HG03196 (cell line): ENCODE measurements at regions not wholly inside any gene's neighbourhood (a gene's known extent, or its start where the extent isn't known, plus 50 kb on each side); places are given as distances from the start of the nearest gene placed in this dataset.
"Not testable (repeated sequence)": the region's sequence is repeated elsewhere in the genome, so short reads cannot be mapped to it uniquely, and the experiment has no call there.

Source experiments
- ATAC-seq: cut with Tn5 transposase; IDR thresholded peaks from one replicate; pipeline ENCODE4 v1.9.1; 2021; ENCODE audit not compliant: unreplicated experiment

DNA sequence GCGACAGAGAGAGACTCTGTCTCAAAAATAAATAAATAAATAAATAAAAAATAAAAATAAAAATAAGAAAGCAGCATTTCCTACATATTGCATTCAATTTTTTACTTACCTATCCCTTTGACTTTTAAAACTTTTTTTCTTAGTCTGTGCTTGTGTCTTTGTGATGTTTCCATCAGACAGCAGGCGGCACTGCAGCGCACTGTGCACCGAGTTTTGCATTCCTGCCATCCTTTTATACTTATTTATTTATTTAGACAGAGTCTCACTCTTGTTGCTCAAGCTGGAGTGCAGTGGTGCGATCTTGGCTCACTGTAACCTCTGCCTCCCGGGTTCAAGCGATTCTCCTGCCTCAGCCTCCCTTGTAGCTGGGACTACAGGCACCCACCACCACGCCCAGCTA lies 203.9 kb downstream of the SPATA31A1 start:
- ATAC-seq = not testable (repeated sequence)

DNA sequence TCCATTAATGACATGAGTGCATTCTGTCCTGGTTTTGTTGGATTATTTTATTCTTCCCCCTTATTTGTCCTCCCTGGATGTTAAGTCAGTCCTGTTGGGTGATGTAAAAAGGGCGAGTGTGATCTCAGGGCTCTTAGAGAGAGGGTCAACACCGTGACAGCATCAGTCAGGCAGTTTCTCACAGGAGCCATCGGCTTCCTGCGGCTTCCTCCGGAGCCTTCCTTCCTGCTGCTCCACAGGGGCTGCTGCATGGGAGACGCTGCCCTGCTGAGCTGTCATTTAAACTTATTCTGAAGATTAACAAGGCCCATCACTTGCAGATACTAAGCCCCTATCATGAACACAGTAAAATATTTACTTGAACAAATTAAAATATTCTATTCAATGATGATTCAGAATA lies 211.3 kb downstream of the SPATA31A1 start:
- ATAC-seq = not testable (repeated sequence)

DNA sequence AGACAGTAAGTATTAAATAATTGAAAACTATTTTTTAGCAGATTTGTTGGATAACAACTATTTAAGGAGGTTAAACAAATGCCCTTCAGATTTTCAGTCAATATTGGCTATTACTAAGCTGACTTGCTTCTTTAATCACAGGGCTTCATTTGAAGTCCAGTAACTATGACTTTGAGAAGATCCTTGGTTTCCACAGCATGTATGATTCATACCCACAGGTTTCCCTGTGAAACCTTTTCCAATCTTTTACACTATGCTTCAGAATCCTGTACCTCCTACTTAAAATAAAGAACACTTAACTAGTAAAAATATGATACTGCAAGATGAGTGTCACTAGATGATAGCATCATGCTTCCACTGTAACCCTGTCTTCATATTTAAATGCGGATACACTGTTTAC lies 211.9 kb downstream of the SPATA31A1 start:
- not testable (repeated sequence) for ATAC-seq

DNA sequence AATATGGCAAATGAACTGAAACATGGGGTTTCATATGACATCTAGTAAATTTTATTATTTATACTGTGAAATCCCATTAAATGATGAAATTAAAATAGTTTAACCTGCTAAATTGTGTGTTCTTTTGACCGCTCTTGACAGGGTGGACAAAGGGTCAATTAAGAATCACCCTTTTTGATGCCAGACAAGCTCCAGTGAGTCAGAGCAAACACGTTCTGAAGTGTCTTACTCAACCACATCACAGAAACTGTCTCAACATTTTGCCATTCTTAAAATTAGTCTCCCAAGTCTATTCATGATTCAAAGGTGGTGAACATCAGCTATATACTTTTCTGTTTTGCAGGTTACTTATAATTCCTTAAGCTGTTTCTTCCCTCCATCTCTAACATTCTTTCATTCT lies 213.4 kb downstream of the SPATA31A1 start:
- ATAC-seq = not testable (repeated sequence)

DNA sequence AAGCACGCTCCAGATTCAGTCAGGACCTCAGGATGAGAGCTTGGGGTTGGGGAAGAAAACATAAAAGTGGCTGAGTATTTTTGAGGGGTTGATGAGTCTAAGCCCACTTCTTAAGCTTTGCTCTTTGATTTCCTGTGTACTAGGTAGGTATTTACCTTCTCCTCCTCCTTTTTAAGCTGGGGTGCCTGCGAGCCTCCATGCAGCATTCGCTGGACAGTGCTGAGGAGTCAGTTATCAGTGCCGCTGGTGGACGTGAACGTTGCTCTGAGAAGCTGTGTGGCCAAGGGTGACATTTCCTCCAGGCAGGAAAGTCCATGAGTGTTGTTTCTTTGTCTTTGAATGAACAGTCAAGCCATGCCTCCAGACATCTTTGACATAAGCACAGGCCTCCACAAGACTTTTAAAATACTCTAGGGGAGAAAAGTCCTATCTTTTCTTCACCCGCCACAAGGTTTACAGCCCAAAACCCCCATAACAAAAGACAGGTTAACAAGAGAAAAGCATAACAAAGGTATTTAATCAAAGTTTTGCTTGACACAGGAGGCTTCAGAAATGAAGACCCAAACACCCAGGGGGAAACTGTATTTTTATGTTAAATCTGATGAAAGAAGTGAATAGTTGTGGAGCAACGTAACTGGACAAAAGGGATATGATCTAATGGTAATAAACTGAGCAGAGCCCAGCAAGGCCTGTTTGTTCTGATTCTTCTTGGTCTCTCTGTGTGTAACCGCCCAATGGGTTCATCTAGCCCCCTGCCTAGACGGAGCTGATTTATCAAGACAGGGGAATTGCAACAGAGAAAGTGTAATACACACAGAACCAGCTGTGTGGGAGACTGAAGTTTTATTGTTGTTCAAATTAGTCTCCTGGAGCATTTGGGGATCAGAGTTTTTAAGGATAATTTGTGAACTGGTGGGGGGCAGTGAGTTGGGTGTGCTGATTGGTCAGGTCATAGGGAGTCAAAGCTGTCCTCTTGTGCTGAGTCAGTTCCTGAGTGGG lies 217.9 kb downstream of the SPATA31A1 start:
- not testable (repeated sequence) for ATAC-seq

DNA sequence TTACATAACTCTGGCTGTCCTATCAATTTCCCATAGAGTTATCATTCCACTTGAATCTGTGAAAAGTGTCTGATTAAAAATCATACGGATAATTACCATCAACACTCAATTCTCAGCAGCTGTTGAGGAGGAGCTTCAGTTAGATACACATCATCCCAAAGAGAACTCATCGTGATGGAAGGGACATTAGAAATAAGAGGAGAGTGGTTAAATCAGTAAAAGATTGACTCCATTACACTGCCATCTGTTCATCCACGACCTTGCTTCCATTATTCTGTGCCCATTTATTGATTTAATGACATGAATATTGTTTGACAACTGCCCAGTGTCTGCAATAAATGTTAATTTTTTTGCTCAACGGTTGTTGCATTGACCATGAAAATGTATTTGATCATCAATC lies 223.5 kb downstream of the SPATA31A1 start:
- ATAC-seq = not testable (repeated sequence)

DNA sequence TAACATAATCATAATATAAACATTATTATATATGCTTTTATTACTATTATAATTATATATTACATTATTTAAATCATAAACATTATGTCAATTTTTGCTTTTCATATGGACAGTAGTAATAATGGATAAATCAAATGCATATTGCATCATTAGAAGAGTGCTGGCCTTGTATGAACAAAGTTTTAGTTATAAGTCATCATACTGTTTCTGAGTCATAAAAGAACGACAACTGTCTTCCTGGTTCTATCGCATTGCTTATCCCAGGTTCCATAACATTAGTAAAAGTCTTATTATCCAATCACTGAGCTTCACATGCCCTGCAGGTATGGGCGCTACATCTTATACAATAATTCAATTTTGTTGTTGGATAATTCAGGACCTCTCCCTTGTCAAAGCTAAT lies 225.8 kb downstream of the SPATA31A1 start:
- ATAC-seq = not testable (repeated sequence)

DNA sequence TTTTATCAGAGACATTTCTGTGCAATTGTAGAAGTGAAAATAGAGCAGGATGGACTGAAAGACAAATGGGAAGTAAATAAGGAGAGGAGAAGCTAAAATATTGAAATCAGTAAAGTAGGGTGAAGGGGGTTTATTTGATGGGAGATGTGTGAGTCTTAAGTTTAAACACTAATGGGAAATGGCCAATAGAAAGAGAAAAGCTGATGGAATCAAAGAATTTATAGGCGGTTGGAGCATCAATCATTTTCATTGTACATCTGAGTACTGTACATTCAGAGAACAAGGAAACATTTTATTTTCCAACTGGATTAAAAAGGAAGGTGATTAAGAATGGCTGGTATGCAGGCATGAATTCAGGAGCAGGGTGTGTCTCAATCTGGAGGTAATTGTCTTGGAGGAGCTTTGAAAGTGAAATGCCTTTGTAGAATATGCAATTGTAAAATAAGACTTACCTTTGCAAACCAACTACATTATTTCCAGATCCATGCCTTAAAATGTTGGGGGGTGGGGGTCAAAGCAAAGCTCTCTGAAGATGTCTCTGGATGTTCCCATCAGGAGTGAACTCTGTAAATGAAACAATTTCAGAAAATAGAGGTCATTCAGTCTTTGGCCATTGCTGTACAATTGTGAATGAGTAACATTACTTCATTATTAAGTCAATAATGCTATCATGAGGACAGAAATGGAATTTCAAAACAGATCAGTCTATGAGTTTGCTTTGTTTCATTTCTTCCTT lies 227.4 kb downstream of the SPATA31A1 start:
- ATAC-seq = not testable (repeated sequence)

DNA sequence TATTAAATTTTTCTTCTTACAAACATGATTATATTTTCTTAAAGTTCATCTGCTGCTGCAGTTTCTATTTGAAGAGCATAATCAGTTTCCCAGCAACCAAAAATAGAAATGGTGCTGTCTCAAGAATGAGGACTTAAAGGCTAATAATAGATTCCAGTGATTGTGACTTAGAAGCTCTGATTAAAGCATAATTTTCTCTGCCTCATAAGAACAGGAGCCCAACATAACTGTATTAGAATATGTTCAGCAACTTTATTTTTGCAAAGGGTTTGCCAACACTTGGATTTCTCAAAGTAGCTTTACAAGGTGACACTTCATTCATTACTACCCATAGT lies 227.9 kb downstream of the SPATA31A1 start:
- not testable (repeated sequence) for ATAC-seq

DNA sequence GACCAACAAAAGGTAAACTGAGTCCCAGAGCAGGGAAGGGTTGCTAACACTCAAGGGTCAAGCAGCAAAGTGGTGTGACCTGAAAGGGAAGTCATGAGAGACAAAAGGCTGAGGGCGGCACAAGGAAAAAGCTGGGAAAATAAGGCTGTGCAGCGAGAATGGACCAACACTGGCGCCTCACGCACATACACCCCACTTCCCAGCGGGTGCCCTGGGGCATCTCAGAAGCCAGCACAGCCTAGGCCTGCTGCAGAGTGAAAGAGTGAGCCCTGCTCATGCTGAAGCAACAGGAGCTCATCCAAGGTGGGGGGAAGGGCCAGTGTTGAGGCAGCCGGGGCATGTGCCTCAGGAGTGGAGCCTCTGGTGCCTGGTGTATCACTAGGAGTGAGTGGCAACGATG lies 229.8 kb downstream of the SPATA31A1 start:
- ATAC-seq = not testable (repeated sequence)

DNA sequence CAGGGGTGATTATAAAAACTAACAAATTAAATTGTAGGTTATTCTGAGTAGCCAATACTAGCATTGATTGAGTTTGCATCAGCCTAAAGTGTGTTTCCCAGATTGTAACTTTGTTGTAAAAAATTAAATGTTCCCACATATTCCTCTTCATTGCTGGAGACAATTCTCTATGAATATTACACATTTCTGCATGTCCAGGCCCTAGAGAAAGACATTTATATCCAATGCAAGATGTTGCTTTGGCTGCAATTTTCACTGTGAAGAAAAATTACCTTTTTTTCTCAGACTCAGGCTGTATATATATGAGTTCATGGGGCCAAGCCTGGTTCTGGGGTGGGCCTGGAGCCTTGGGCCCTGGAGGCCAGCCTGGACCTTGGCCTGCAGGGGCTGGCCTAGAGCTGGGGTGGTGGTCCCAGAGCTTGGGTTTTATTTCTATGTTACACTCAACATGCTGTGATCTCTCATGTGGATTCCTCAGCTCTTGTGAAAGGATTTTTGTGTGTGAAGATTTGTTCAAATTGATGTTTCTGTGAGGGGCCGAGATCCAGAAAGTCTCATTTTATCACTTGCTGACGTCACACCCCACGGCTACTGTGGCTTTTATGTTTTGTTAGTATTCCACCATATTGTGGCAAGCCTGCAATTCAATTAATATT lies 232.5 kb downstream of the SPATA31A1 start:
- no peak for ATAC-seq

DNA sequence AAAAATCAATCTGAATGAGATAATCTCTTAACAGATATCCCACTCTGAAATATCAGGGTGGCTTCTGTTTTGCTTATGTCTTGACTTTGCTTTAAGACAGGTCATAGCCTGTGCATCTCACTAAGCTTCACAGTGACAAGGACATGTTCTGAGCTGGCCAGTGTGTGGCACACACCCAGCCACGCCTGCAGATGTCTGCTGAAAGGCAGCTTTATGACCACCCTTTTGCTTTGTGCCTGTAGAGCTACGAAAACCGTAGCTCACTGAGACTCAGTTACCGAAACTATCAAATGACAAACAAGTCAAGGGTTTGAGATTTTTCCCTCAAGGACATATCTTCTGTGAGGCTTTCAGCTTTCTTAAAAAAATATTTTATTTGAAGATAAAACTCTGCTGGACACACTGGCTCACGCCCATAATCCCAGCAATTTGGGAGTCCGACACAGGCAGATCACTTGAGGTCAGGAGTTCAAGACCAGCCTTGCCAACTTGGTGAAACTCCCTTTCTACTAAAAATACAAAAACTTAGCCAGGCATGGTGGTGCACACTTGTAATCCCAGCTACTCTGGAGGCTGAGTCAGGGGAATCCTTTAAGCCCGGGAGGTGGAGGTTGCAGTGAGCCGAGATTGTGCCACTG lies 233.2 kb downstream of the SPATA31A1 start:
- ATAC-seq = no peak

DNA sequence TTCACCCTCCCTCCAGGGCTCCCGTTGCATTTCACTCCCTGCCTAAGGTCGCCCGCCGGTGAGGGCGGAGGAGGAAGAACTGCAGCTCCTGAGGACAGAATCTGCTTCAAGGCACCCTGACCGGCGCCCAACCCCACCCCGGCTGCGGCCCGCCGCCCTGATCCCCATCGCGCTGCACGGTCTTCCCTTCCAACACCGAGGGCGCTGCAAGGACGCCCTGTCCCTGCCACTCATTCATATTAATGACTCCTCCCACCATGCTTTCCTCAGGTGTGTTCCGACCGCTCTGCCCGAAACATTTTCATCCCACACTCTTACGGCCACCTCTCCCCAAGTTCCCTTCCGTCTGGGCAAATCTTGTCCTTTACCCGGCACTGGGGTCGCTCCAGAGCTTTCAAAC lies 248.6 kb downstream of the SPATA31A1 start:
- not testable (repeated sequence) for ATAC-seq

DNA sequence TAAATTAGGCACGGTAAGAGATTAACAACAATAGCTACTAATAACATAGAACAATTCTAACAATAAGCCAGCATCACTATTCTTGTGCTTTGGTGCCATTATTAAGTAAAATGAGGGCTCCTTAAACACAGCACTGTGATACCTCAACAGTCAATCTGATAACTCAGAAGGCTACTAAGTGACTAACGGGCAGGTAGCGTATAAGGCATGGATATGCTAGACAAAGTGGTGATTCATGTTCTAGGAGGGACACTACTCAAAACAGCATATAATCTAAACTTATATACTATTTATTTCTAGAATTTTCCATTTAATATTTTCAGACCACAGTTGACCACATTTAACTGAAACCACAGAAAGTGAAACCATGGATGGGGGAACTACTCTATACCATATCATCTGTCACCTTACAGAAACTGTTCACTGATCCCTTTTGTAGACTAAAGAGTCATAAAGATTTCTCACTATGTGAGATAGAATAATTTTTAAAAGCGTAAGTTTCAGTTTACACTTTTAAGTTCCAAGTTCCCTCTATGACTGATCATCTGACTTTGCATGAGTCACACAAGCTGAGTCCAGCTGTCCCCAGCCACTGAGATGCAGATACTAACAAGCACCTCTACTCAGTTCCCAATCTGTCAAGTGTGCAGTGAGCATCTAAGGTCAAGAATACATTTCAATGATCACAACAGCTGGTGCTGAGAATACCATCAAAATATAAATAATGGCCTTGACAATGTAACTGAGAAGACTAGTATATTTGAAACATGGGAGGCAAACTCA lies 256.2 kb downstream of the SPATA31A1 start:
- peak; percentile 99 for ATAC-seq

DNA sequence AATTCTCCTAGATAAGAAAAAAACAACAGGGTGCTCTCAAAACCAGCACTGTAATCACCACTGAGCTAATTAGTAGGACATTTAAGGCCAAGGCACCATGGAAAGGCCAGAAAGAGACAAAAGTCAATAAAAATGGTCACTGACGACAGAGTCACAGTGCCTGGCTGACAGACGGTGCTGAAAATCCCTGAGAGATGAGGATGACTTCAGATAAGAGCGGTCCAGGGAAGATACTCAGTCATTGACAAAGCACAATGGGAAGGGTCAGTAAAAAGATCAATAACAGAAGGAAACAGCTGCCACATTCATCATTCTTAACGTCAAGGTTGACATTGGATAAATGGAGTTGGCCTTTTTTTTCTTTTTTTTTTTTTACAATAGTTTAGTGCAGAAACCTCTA lies 261.0 kb downstream of the SPATA31A1 start:
- ATAC-seq = not testable (repeated sequence)

DNA sequence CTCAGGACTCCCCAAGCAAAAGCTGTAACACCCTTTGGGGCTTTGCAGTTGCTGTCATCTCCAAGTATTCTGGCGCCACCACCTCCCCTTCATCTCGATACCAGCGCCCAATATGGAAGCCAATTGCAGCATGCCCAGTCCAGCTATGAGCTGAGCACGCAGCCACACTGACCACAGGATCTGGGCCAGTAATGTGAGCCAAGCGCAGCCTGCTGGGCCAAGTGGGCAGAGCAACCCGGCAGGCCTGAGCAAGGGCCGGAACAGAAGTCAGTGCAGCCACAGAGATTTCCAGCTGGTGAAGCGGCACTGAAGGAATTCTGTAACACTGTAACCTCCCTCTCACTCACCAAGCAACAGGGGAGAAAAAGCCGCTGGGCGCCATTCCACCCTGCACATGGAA lies 268.6 kb downstream of the SPATA31A1 start:
- not testable (repeated sequence) for ATAC-seq

DNA sequence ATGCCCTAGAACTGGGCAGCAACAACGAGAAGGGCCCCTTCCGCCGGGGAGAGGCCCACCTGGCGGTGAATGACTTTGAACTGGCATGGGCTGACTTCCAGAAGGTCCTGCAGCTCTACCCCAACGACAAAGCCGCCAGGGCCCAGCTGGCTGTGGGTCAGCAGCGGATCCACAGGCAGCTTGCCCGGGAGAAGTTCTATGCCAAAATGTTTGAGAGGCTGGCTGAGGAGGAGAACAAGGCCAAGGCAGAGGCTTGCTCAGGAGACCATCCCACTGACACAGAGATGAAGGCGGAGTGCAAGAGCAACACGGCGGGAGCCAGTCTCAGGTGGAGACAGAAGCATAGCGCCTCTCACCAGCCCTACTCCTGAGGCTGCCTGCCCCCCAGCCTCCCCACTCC lies 276.6 kb downstream of the SPATA31A1 start:
- ATAC-seq = not testable (repeated sequence)

DNA sequence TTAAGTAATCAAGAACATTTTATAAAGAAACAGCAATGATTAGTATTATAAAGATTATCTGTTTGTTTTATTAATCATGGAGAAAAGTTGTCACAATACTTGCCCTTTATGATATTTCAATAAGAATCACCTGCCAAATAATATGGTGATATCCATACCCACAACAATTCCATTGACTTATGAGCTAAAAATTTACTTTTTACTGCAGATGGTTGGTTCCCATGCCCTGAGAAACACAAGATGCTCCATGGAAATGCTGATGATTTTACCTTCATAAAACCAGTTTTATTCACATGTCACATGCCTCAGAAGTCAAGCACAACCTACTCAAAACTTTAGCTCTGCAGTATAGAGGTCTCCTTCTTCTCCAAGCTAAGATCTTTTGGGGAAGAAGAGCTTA lies 293.6 kb downstream of the SPATA31A1 start:
- not testable (repeated sequence) for ATAC-seq

DNA sequence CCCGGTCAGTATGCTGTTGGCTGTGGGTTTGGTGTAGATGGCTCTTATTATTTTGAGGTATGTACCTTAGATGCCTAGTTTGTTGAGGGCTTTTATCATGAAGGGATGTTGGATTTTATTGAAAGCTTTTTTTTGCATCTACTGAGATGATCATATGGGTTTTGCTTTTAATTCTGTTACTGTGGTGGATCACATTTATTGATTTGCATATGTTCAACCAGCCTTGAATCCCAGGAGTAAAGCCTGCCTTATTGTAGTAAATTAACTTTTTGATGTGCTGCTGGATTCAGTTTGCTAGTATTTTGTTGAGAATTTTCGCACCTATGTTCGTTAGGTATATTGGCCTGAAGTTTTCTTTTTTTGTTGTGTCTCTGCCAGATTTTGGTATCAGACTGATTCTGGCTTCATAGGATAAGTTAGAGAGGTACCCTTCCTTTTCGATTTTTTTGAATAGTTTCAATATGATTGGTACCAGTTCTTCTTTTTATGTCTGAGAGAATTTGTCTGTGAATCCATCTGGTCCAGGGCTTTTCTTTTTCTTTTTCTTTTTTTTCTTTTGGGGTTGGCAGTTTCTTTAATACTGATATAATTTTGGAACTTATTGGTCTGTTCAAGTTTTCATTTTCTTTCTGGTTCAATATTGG lies 301.6 kb downstream of the SPATA31A1 start:
- ATAC-seq = not testable (repeated sequence)

DNA sequence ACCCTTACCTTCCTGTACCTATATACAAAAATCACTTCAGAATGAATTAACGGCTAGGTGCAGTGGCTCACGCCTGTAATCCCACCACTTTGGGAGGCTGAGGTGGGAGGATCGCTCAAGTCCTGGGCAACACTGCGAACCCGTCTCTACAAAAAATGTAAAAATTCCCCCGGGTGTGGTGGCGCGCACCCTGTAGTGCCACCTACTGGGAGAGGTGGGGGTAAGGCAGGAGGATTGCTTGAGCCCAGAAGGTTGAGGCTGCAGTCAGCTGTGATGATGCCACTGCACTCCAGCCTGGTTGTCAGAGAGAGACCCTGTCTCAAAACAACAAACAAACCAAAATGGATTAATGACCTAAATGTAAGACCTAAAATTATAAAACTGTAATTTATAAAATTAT lies 307.6 kb downstream of the SPATA31A1 start:
- not testable (repeated sequence) for ATAC-seq
